ENCODE measurements at regions not wholly inside any gene's neighbourhood (a gene's known extent, or its start where the extent isn't known, plus 50 kb on each side); places are given as distances from the start of the nearest gene placed in this dataset.

GRCh38 chr21:25425156-25425555, 182.1 kb downstream of the MRPL39 start:
- no peaks in the 10 kb centered on the region for H3K9me1 ChIP-seq (replicated peaks; ENCODE audit: control insufficient read depth, extremely low read depth, insufficient read depth, low read length)
- H2AFZ ChIP-seq (ENCODE audit: low read depth, low read length): no peak overlapping the region
- no peaks in the 10 kb centered on the region for H3K4me1 ChIP-seq (ENCODE audit: control insufficient read depth, extremely low read depth, insufficient read depth, low read length)
- intact Hi-C loops (cut with micrococcal nuclease): loop anchor here (10.0 kb wide), 1 partner anchor 370 kb away; no protein-coding TSS in a partner anchor
- no peaks in the 10 kb centered on the region for H3K27me3 ChIP-seq (ENCODE audit: control insufficient read depth in 2 of 2, insufficient read depth in 2 of 2, low read length in 2 of 2)
- FAIRE-seq: no peak
- dilution Hi-C loops (cut with MboI; ENCODE audit: extremely low pct_ligation_motif_present, low sequenced_read_pairs): no loop called here
- no TSS peak for BruUV-seq (replicated peaks)
- TF ChIP-seq MAX (IDR thresholded peaks at IDR 0.05; ENCODE audit: insufficient read depth, insufficient read length) (no peak), POLR2A (IDR thresholded peaks at IDR 0.05; ENCODE audit: low read depth, low read length) (no peak), MYC (IDR thresholded peaks at IDR 0.05; ENCODE audit: low read depth, low read length) (no peak), POLR2AphosphoS5 (IDR thresholded peaks at IDR 0.05; ENCODE audit: insufficient read depth, low read depth, low read length) (no peak), EZH2 (IDR thresholded peaks at IDR 0.05; ENCODE audit: borderline replicate concordance, low read depth, low read length, severe bottlenecking) (no peak)
- no peak overlapping the region for H3K9ac ChIP-seq (replicated peaks; ENCODE audit: extremely low read depth, insufficient read depth, low read length)
- no peak overlapping the region for H3K4me2 ChIP-seq (ENCODE audit: insufficient read depth, low read length)
- ChIA-PET POLR2A (no interaction called here), CTCF (interaction anchor here (1.0 to 1.3 kb wide), 3 partner anchors 21 to 377 kb away, joined by 3 read pairs; no protein-coding TSS in a partner anchor)
- no peak for DNase-seq (ENCODE audit: low read depth, low spot score)
- no peak overlapping the region for H3K4me3 ChIP-seq (replicated peaks in 1 of 3; ENCODE audit: insufficient read depth in 1 of 3, low read depth in 1 of 3, low read length in 3 of 3)
- no peaks in the 10 kb centered on the region for H3K9me3 ChIP-seq (replicated peaks; ENCODE audit: control insufficient read depth, insufficient read depth, low read length)
- H3K27ac ChIP-seq (ENCODE audit: insufficient read depth, low read depth, low read length): no peak overlapping the region
- no peaks in the 10 kb centered on the region for H4K20me1 ChIP-seq (replicated peaks; ENCODE audit: control insufficient read depth, extremely low read depth, insufficient read depth, low read length)
- H3K36me3 ChIP-seq (ENCODE audit: control insufficient read depth in 2 of 2, extremely low read depth in 1 of 2, insufficient read depth in 2 of 2, low read length in 2 of 2): no peaks in the 10 kb centered on the region
- H3K79me2 ChIP-seq (ENCODE audit: control insufficient read depth, insufficient read depth, low read length): no peaks in the 10 kb centered on the region

- dilution Hi-C loops (cut with MboI; ENCODE audit: extremely low pct_ligation_motif_present, low sequenced_read_pairs) (no loop called here), intact Hi-C loops (cut with micrococcal nuclease) (loop anchor here (10.0 kb wide), 1 partner anchor 370 kb away; no protein-coding TSS in a partner anchor)
- POLR2A ChIA-PET: no interaction called here
- DNase-seq (ENCODE audit: low read depth, low spot score) (no peak), FAIRE-seq (no peak)
- no peaks in the 10 kb centered on the region for H3K9me1 ChIP-seq (replicated peaks; ENCODE audit: control insufficient read depth, extremely low read depth, insufficient read depth, low read length)
- no peak overlapping the region for H3K4me2 ChIP-seq (ENCODE audit: insufficient read depth, low read length)
- H3K9me3 ChIP-seq (replicated peaks; ENCODE audit: control insufficient read depth, insufficient read depth, low read length): no peaks in the 10 kb centered on the region
- CTCF ChIA-PET: interaction anchor here (1.0 to 1.3 kb wide), 2 partner anchors 22 to 138 kb away, joined by 3 read pairs; no protein-coding TSS in a partner anchor
- no peaks in the 10 kb centered on the region for H3K79me2 ChIP-seq (ENCODE audit: control insufficient read depth, insufficient read depth, low read length)
- no peak overlapping the region for H3K27ac ChIP-seq (ENCODE audit: insufficient read depth, low read depth, low read length)
- no TSS peak for BruUV-seq (replicated peaks)
- TF ChIP-seq GATA2 (IDR thresholded peaks at IDR 0.05; ENCODE audit: insufficient read depth, insufficient read length, low read depth, low read length) (no peak), FOS (IDR thresholded peaks at IDR 0.05; ENCODE audit: borderline replicate concordance, insufficient read depth, low read length) (no peak), EZH2 (IDR thresholded peaks at IDR 0.05; ENCODE audit: borderline replicate concordance, low read depth, low read length, severe bottlenecking) (no peak), POLR2AphosphoS5 (IDR thresholded peaks at IDR 0.05; ENCODE audit: insufficient read depth, low read depth, low read length) (no peak), CTCF (IDR thresholded peaks at IDR 0.05; ENCODE audit: extremely low read depth in 1 of 2, insufficient read depth in 1 of 2, low read depth in 1 of 2, low read length in 2 of 2) (no peak), JUN (IDR thresholded peaks at IDR 0.05; ENCODE audit: borderline replicate concordance, insufficient read depth, insufficient read length, low read depth) (no peak), POLR2A (IDR thresholded peaks at IDR 0.05; ENCODE audit: low read depth, low read length) (no peak), MAX (IDR thresholded peaks at IDR 0.05; ENCODE audit: insufficient read depth, insufficient read length) (no peak), MYC (IDR thresholded peaks at IDR 0.05; ENCODE audit: low read depth, low read length) (no peak)
- no peaks in the 10 kb centered on the region for H3K27me3 ChIP-seq (ENCODE audit: control insufficient read depth in 2 of 2, insufficient read depth in 2 of 2, low read length in 2 of 2)
- no peak overlapping the region for H3K9ac ChIP-seq (replicated peaks; ENCODE audit: extremely low read depth, insufficient read depth, low read length)
- no peaks in the 10 kb centered on the region for H3K36me3 ChIP-seq (ENCODE audit: control insufficient read depth in 2 of 2, extremely low read depth in 1 of 2, insufficient read depth in 2 of 2, low read length in 2 of 2)
- H4K20me1 ChIP-seq (replicated peaks; ENCODE audit: control insufficient read depth, extremely low read depth, insufficient read depth, low read length): no peaks in the 10 kb centered on the region
- H3K4me1 ChIP-seq (ENCODE audit: control insufficient read depth, extremely low read depth, insufficient read depth, low read length): no peaks in the 10 kb centered on the region
- H2AFZ ChIP-seq (ENCODE audit: low read depth, low read length): no peak overlapping the region
- no peak overlapping the region for H3K4me3 ChIP-seq (replicated peaks in 1 of 3; ENCODE audit: insufficient read depth in 1 of 3, low read depth in 1 of 3, low read length in 3 of 3)
Observed at GRCh38 chr21:25424634-25425033, 182.6 kb downstream of the MRPL39 start.

Data from endothelial cell of umbilical vein (primary cell).